ENCODE measurements at regions not wholly inside any gene's neighbourhood (a gene's known extent, or its start where the extent isn't known, plus 50 kb on each side); places are given as distances from the start of the nearest gene placed in this dataset.
"Not testable (repeated sequence)": the region's sequence is repeated elsewhere in the genome, so short reads cannot be mapped to it uniquely, and the experiment has no call there.

GRCh38 chrY:7371953-7372352, 460.4 kb upstream of the AMELY start:
- not testable (repeated sequence) for TF ChIP-seq CTCF, POLR2A, EP300, POLR2AphosphoS5 (IDR thresholded peaks at IDR 0.05)
